A549 (cell line): ENCODE measurements at regions not wholly inside any gene's neighbourhood (a gene's known extent, or its start where the extent isn't known, plus 50 kb on each side); places are given as distances from the start of the nearest gene placed in this dataset.
A peak's percentile ranks its signal among the peaks of the same experiment; 100 is the strongest.

ENCODE experiments used
- ATAC-seq, 2 experiments: fragments of 200-7000 bp in 1 of 2; fragments of >200 bp in 1 of 2; cut with Nextera tagmentation in 1 of 2; cut with Tn5 transposase in 1 of 2; 3 replicates each; pipeline versions ENCODE4 v1.8.0 to v1.9.1; 2018 to 2020; ENCODE audit warnings: mild to moderate bottlenecking in 1 of 2, moderate library complexity in 1 of 2
- CTCF ChIA-PET: fragments of 300-600 bp; sonication (Branson Sonifier 250); formaldehyde crosslinking; extraction: SDS; loops from one replicate; lab custom pipeline; 2021; ENCODE audit warnings: antibody characterized with exemption, inconsistent platforms; lab: Yijun Ruan, JAX
- POLR2A ChIA-PET: fragments of 350-600 bp; formaldehyde crosslinking; extraction: SDS; loops from one replicate; lab custom pipeline; 2021; ENCODE audit warnings: antibody characterized with exemption, inconsistent platforms; lab: Yijun Ruan, JAX
- DNase-seq, 2 experiments: peaks; one replicate each; pipeline versions ENCODE4 v3.0.0 to v3.0.0-alpha.2; 2011 to 2016; ENCODE audit warnings: low read depth in 1 of 2, low spot score in 1 of 2
- FAIRE-seq: peaks from 2 replicates; lab custom pipeline; 2011; peaks lifted over from hg19 to GRCh38; lab: Jason Lieb, UNC
- H3K27ac ChIP-seq, 2 experiments: fragments of >200 bp; sonication (Bioruptor Twin); formaldehyde crosslinking; 3 replicates each; pipeline ENCODE4 v1.5.1; 2016 to 2017
- H3K4me1 ChIP-seq: fragments of >200 bp; sonication (Bioruptor Twin); formaldehyde crosslinking; 3 replicates; pipeline ENCODE4 v1.6.1; 2016
- H3K4me2 ChIP-seq: fragments of >200 bp; sonication (Bioruptor Twin); formaldehyde crosslinking; 3 replicates; pipeline ENCODE4 v1.6.1; 2016
- H3K4me3 ChIP-seq: fragments of >200 bp; sonication (Bioruptor Twin); formaldehyde crosslinking; 3 replicates; pipeline ENCODE4 v1.5.1; 2016
- H3K9me3 ChIP-seq: fragments of >200 bp; sonication (Bioruptor Twin); formaldehyde crosslinking; 3 replicates; pipeline ENCODE4 v1.6.1; 2016
- CTCF ChIP-seq: fragments of >200 bp; sonication (Bioruptor Twin); formaldehyde crosslinking; IDR thresholded peaks from 3 replicates; pipeline ENCODE4 v1.5.1; 2016
- EHF ChIP-seq: fragments of 250-450 bp; sonication (Bioruptor Pico); IDR thresholded peaks from 2 replicates; pipeline ENCODE4 v1.5.0; 2020; ENCODE audit warnings: mild to moderate bottlenecking
- FOSL2 ChIP-seq, 2 experiments: fragments of 450-650 bp in 1 of 2; fragments of >200 bp in 1 of 2; sonication (Bioruptor Twin) in 1 of 2; formaldehyde crosslinking; IDR thresholded peaks; 2 replicates each; pipeline versions ENCODE4 v1.5.0 to v1.6.1; 2016 to 2020; ENCODE audit warnings: mild to moderate bottlenecking in 1 of 2, moderate library complexity in 1 of 2
- FOXS1 ChIP-seq: fragments of 250-450 bp; sonication (Bioruptor Pico); IDR thresholded peaks from 2 replicates; pipeline ENCODE4 v1.5.0; 2020; ENCODE audit warnings: mild to moderate bottlenecking, moderate library complexity
- GATA3 ChIP-seq: IDR thresholded peaks from 2 replicates; pipeline ENCODE4 v1.6.1; 2012; ENCODE audit warnings: borderline replicate concordance
- HES2 ChIP-seq: fragments of >200 bp; sonication (Bioruptor Twin); formaldehyde crosslinking; IDR thresholded peaks from 2 replicates; pipeline ENCODE4 v1.6.1; 2016
- HMGXB4 ChIP-seq: fragments of 250-450 bp; sonication (Bioruptor Pico); IDR thresholded peaks from 2 replicates; pipeline ENCODE4 v1.5.0; 2021; ENCODE audit warnings: mild to moderate bottlenecking, moderate library complexity, borderline replicate concordance
- JUN ChIP-seq, 2 experiments: fragments of >200 bp; sonication (Bioruptor Twin); formaldehyde crosslinking; IDR thresholded peaks; 2 replicates in 1 of 2; 3 replicates in 1 of 2; pipeline ENCODE4 v1.6.1; 2016 to 2017
- JUNB ChIP-seq: fragments of >200 bp; sonication (Bioruptor Twin); formaldehyde crosslinking; IDR thresholded peaks from 2 replicates; pipeline ENCODE4 v1.6.1; 2016
- MAFK ChIP-seq: fragments of 450-650 bp; IDR thresholded peaks from 2 replicates; pipeline ENCODE4 v1.6.1; 2014; ENCODE audit not compliant: partially characterized antibody
- PHF8 ChIP-seq: fragments of 200-600 bp; sonication (generic); IDR thresholded peaks from 2 replicates; pipeline ENCODE4 v1.6.1; 2016; ENCODE audit warnings: low read depth, mild to moderate bottlenecking, antibody characterized with exemption, moderate library complexity, borderline replicate concordance
- POLR2AphosphoS2 ChIP-seq: conservative IDR thresholded peaks from 2 replicates; pipeline ENCODE4 v1.6.1; 2012; ENCODE audit warnings: low read length, improper control_type of control experiment, inconsistent platforms
- RAD21 ChIP-seq, 2 experiments: fragments of >200 bp in 1 of 2; sonication (Bioruptor Twin) in 1 of 2; formaldehyde crosslinking in 1 of 2; IDR thresholded peaks in 1 of 2; conservative IDR thresholded peaks in 1 of 2; 2 replicates in 1 of 2; 3 replicates in 1 of 2; pipeline ENCODE4 v1.6.1; 2012 to 2018; ENCODE audit warnings: inconsistent platforms in 1 of 2
- RNF2 ChIP-seq: fragments of 200-600 bp; sonication (generic); IDR thresholded peaks from 2 replicates; pipeline ENCODE4 v1.6.1; 2016; ENCODE audit warnings: low read depth, mild to moderate bottlenecking, antibody characterized with exemption, moderate library complexity, borderline replicate concordance
- SMC3 ChIP-seq: fragments of >200 bp; sonication (Bioruptor Twin); formaldehyde crosslinking; IDR thresholded peaks from 3 replicates; pipeline ENCODE4 v1.6.1; 2018; ENCODE audit warnings: inconsistent platforms
- ZC3H11A ChIP-seq: fragments of 450-650 bp; IDR thresholded peaks from 2 replicates; pipeline ENCODE4 v1.6.1; 2014; ENCODE audit warnings: antibody characterized with exemption, mild to moderate bottlenecking
- ZNF302 ChIP-seq: fragments of 250-450 bp; sonication (Bioruptor Pico); IDR thresholded peaks from 2 replicates; pipeline ENCODE4 v1.9.0; 2021; ENCODE audit warnings: inconsistent platforms, mild to moderate bottlenecking, moderate library complexity
- WGBS: methylation state at CpG from one replicate; pipeline ENCODE4 v1.1.6; 2017; ENCODE audit errors: missing lambda C conversion rate; 5-methylcytosine and 5-hydroxymethylcytosine counted together
- TF ChIP-seq, protein P1 (sequence below): IDR thresholded peaks from 2 replicates; pipeline ENCODE4 v1.6.1; 2012; ENCODE audit warnings: low read depth, borderline replicate concordance
- TF ChIP-seq, protein P2 (sequence below): fragments of 450-650 bp; IDR thresholded peaks from 2 replicates; pipeline ENCODE4 v1.6.1; 2014; ENCODE audit warnings: antibody characterized with exemption

GRCh38 chr4:124262211-124263179 is 450.0 kb downstream of the ANKRD50 start:
- peak; percentile 28 for FAIRE-seq
- DNase-seq, result peak; percentile 19 to 77
- CTCF ChIA-PET, result interaction anchor here (0.7 to 1.1 kb wide), 3 partner anchors 8 to 15 kb away, joined by 3 to 6 read pairs (median 3); no protein-coding TSS in a partner anchor
- Histone ChIP-seq H3K4me3 (no peak overlapping the region), H3K4me2 (no peak overlapping the region), H3K27ac (no peak overlapping the region), H3K9me3 (no peaks in the 10 kb centered on the region), H3K4me1 (no peaks in the 10 kb centered on the region)
- WGBS, result 11% methylated on average over 7 of the region's 7 CpGs
- TF ChIP-seq SMC3 (peak; percentile 71), MAFK (no peak), PHF8 (no peak), POLR2AphosphoS2 (no peak), RAD21 (conservative IDR thresholded peaks at IDR 0.05 in 1 of 2, IDR thresholded peaks at IDR 0.05 in 1 of 2) (peak; percentile 84 to 86), CTCF (peak; percentile 72)
- peak; percentile 90 to 94; a peak in 5 of 6 replicates for ATAC-seq
- POLR2A ChIA-PET, result no interaction called here

- Histone ChIP-seq H3K9me3 (no peaks in the 10 kb centered on the region), H3K27ac (no peak overlapping the region), H3K4me1 (no peaks in the 10 kb centered on the region), H3K4me2 (no peak overlapping the region), H3K4me3 (no peak overlapping the region)
- TF ChIP-seq RNF2 (no peak), CTCF (no peak), JUN (IDR thresholded peaks at IDR 0.05) (no peak), EHF (no peak), MAFK (no peak), HES2 (no peak), HMGXB4 (CRISPR knock-in tag) (no peak), JUNB (no peak), ZNF302 (CRISPR knock-in tag) (no peak), GATA3 (no peak), ZC3H11A (no peak), FOXS1 (CRISPR knock-in tag) (no peak), FOSL2 (IDR thresholded peaks at IDR 0.05) (no peak), FOSL2 (CRISPR knock-in tag; IDR thresholded peaks at IDR 0.05) (no peak)
- TF ChIP-seq, protein P1, sequence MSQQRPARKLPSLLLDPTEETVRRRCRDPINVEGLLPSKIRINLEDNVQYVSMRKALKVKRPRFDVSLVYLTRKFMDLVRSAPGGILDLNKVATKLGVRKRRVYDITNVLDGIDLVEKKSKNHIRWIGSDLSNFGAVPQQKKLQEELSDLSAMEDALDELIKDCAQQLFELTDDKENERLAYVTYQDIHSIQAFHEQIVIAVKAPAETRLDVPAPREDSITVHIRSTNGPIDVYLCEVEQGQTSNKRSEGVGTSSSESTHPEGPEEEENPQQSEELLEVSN, result no peak
- TF ChIP-seq, protein P2, sequence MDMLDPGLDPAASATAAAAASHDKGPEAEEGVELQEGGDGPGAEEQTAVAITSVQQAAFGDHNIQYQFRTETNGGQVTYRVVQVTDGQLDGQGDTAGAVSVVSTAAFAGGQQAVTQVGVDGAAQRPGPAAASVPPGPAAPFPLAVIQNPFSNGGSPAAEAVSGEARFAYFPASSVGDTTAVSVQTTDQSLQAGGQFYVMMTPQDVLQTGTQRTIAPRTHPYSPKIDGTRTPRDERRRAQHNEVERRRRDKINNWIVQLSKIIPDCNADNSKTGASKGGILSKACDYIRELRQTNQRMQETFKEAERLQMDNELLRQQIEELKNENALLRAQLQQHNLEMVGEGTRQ, result no peak
- DNase-seq, result no peak
- no peak for FAIRE-seq
- POLR2A ChIA-PET, result no interaction called here
- no peak for ATAC-seq
- CTCF ChIA-PET, result interaction anchor here (1.7 kb wide), 1 partner anchor 493 kb away, joined by 6 read pairs; no protein-coding TSS in a partner anchor
- WGBS, result 66% methylated on average over 1 of the region's 1 CpG
These were observed 446.8 kb downstream of the ANKRD50 start for GRCh38 chr4:124265701-124266100.
